ENCODE measurements at regions not wholly inside any gene's neighbourhood (a gene's known extent, or its start where the extent isn't known, plus 50 kb on each side); places are given as distances from the start of the nearest gene placed in this dataset.

DNA sequence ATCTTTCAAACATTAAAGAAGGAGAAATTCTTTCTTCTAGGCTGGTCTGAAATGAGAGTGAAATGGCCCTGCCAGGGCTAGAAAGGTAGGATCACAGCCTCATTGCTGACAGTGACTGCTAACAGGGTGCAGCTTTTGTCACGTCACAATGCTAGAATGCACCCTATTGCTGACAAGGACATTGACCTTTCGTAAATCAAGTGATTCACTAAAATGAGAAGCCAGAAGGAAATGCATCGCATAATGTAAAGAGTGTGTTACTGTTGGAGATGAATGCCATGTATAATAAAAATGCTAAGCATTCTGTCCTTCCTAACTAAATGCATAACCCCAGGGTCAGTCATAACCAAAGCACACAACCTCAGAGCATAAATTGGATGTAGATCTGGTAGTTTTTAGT is 732.9 kb downstream of the TDRD15 start:
- Histone ChIP-seq H3K9ac (ENCODE audit: insufficient read length, low read depth) (no peak overlapping the region), H3K27me3 (ENCODE audit: insufficient read depth, insufficient read length) (no peaks in the 10 kb centered on the region), H3K4me1 (ENCODE audit: insufficient read depth, insufficient read length) (no peaks in the 10 kb centered on the region), H3K9me3 (ENCODE audit: insufficient read depth, low read length) (no peaks in the 10 kb centered on the region), H3K36me3 (ENCODE audit: insufficient read depth, insufficient read length, low read length) (no peaks in the 10 kb centered on the region), H3K4me3 (ENCODE audit: insufficient read length, low read depth) (no peak overlapping the region)
- no peak for DNase-seq (ENCODE audit: low read depth, low spot score)
- TF ChIP-seq SUZ12 (IDR thresholded peaks at IDR 0.05; ENCODE audit: extremely low read depth, insufficient read depth, insufficient read length): no peak
- no peak for TF ChIP-seq YY1 (IDR thresholded peaks at IDR 0.05; ENCODE audit: insufficient read depth, insufficient read length)
- no peak for TF ChIP-seq ZNF274 (IDR thresholded peaks at IDR 0.05; ENCODE audit: low read depth, low read length)

DNA sequence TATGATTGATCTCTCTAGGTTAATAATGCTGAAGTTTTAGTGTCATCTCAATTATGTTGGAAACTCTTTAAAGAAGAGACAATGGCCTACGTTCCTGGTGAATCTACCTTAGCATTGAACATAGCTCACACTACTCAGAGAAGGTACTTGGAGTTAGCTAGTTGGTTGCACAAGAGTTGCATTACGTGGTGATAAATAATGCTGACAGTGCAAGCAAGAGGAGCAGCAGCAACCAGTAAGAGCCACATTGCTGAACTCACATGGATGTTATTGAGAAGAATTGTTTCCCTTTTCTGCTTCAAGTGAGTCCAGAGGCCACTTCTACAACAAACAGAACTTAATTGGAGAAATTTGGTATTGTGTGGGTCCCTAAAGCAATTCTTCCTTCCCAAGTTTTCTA is 737.1 kb downstream of the TDRD15 start:
- H3K27me3 ChIP-seq (ENCODE audit: insufficient read depth, insufficient read length): no peaks in the 10 kb centered on the region
- no peak overlapping the region for H3K9ac ChIP-seq (ENCODE audit: insufficient read length, low read depth)
- DNase-seq (ENCODE audit: low read depth, low spot score): no peak
- no peak overlapping the region for H3K4me3 ChIP-seq (ENCODE audit: insufficient read length, low read depth)
- no peaks in the 10 kb centered on the region for H3K9me3 ChIP-seq (ENCODE audit: insufficient read depth, low read length)
- no peaks in the 10 kb centered on the region for H3K4me1 ChIP-seq (ENCODE audit: insufficient read depth, insufficient read length)
- no peaks in the 10 kb centered on the region for H3K36me3 ChIP-seq (ENCODE audit: insufficient read depth, insufficient read length, low read length)
- no peak for TF ChIP-seq ZNF274 (IDR thresholded peaks at IDR 0.05; ENCODE audit: low read depth, low read length)
- TF ChIP-seq YY1 (IDR thresholded peaks at IDR 0.05; ENCODE audit: insufficient read depth, insufficient read length): no peak
- no peak for TF ChIP-seq SUZ12 (IDR thresholded peaks at IDR 0.05; ENCODE audit: extremely low read depth, insufficient read depth, insufficient read length)

DNA sequence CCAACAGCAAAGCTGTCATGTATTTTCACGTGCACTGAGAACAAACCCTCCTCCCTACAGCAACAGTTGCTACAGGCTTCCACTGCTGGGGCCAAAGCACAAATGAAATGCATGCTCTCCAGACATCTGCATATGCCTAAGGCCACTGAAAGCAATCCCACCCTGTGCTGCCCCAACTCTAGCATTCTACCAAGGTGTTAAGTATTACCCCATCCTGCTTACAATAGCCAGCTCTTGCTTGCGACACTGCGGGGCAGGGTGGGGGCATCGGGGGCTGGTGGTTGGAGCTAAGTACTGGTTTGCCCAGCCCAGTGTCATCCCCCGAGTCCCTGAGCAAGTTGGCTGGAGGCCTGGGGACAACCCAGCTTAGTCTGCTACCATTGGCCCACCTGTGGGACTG is 742.5 kb downstream of the TDRD15 start:
- Histone ChIP-seq H3K27me3 (ENCODE audit: insufficient read depth, insufficient read length) (no peaks in the 10 kb centered on the region), H3K9me3 (ENCODE audit: insufficient read depth, low read length) (no peaks in the 10 kb centered on the region), H3K4me3 (ENCODE audit: insufficient read length, low read depth) (no peak overlapping the region), H3K36me3 (ENCODE audit: insufficient read depth, insufficient read length, low read length) (no peaks in the 10 kb centered on the region), H3K4me1 (ENCODE audit: insufficient read depth, insufficient read length) (no peaks in the 10 kb centered on the region), H3K9ac (ENCODE audit: insufficient read length, low read depth) (no peak overlapping the region)
- DNase-seq (ENCODE audit: low read depth, low spot score): peak; percentile 23
- TF ChIP-seq SUZ12 (IDR thresholded peaks at IDR 0.05; ENCODE audit: extremely low read depth, insufficient read depth, insufficient read length) (no peak), YY1 (IDR thresholded peaks at IDR 0.05; ENCODE audit: insufficient read depth, insufficient read length) (no peak), ZNF274 (IDR thresholded peaks at IDR 0.05; ENCODE audit: low read depth, low read length) (no peak)

DNA sequence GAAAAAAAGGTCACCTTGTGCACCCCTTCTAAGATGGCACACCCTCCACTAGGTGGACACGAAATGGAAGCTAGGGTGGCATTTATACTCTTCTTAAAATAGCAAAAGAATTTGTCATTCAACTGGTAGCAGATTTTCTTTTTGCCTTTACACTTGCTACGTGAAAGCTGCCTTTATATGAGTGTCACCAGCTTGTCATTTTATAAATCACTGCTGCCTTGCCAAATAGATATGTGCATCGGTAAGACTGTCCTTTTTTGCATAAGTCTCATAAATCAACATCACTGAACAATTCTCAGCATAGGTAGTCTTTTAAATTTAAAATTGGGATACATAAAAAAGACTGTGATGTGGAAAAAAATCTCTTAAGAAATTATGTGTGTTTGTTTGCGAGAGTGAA is 764.1 kb downstream of the TDRD15 start:
- H3K9me3 ChIP-seq (ENCODE audit: insufficient read depth, low read length): no peaks in the 10 kb centered on the region
- no peaks in the 10 kb centered on the region for H3K36me3 ChIP-seq (ENCODE audit: insufficient read depth, insufficient read length, low read length)
- TF ChIP-seq YY1 (IDR thresholded peaks at IDR 0.05; ENCODE audit: insufficient read depth, insufficient read length) (no peak), SUZ12 (IDR thresholded peaks at IDR 0.05; ENCODE audit: extremely low read depth, insufficient read depth, insufficient read length) (no peak), ZNF274 (IDR thresholded peaks at IDR 0.05; ENCODE audit: low read depth, low read length) (no peak)
- no peak overlapping the region for H3K9ac ChIP-seq (ENCODE audit: insufficient read length, low read depth)
- no peak for DNase-seq (ENCODE audit: low read depth, low spot score)
- H3K4me1 ChIP-seq (ENCODE audit: insufficient read depth, insufficient read length): no peaks in the 10 kb centered on the region
- no peak overlapping the region for H3K4me3 ChIP-seq (ENCODE audit: insufficient read length, low read depth)
- no peaks in the 10 kb centered on the region for H3K27me3 ChIP-seq (ENCODE audit: insufficient read depth, insufficient read length)

DNA sequence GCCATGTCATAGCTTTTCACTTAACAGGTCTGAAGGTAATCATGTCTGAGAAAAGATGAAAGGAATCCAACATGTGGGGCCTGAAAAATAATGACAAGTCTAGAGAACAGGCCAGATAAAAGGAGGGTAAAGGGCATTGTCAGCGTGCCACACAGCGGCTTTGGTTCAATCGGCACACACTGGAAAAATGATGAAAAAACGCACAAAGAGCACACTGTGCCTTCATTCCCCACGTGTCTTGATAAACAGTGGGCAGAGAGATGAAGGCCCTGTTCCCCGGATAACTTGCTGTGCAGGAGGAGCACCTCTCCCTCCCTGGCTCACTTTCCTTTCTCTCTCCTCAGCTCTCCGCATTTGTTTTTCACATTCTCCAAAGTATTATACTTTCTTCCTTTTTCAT is 766.3 kb downstream of the TDRD15 start:
- no peak for DNase-seq (ENCODE audit: low read depth, low spot score)
- no peak overlapping the region for H3K9ac ChIP-seq (ENCODE audit: insufficient read length, low read depth)
- no peaks in the 10 kb centered on the region for H3K4me1 ChIP-seq (ENCODE audit: insufficient read depth, insufficient read length)
- no peaks in the 10 kb centered on the region for H3K36me3 ChIP-seq (ENCODE audit: insufficient read depth, insufficient read length, low read length)
- TF ChIP-seq ZNF274 (IDR thresholded peaks at IDR 0.05; ENCODE audit: low read depth, low read length) (no peak), SUZ12 (IDR thresholded peaks at IDR 0.05; ENCODE audit: extremely low read depth, insufficient read depth, insufficient read length) (no peak), YY1 (IDR thresholded peaks at IDR 0.05; ENCODE audit: insufficient read depth, insufficient read length) (no peak)
- H3K27me3 ChIP-seq (ENCODE audit: insufficient read depth, insufficient read length): no peaks in the 10 kb centered on the region
- H3K4me3 ChIP-seq (ENCODE audit: insufficient read length, low read depth): no peak overlapping the region
- no peaks in the 10 kb centered on the region for H3K9me3 ChIP-seq (ENCODE audit: insufficient read depth, low read length)

DNA sequence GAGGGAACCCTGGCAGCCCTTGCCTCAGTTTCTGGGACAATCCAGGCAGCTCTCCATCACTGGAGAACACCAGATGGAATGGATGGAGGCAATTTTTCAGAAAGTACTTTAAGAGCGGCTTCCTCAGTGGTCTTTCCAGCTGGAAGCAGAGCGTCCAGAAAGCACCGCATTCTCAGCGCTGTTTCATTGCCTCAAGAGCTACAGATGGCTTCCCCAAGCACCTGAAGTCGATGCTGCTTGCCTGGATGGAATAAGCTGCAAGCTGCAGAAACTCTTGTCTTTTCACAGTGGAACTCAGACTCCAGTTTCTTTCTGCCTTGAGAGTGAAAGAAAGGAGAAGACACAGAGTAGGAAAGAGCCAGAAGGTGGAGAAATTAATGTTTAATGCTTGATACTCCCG is 766.9 kb downstream of the TDRD15 start:
- no peak for TF ChIP-seq YY1 (IDR thresholded peaks at IDR 0.05; ENCODE audit: insufficient read depth, insufficient read length)
- no peak for TF ChIP-seq ZNF274 (IDR thresholded peaks at IDR 0.05; ENCODE audit: low read depth, low read length)
- TF ChIP-seq SUZ12 (IDR thresholded peaks at IDR 0.05; ENCODE audit: extremely low read depth, insufficient read depth, insufficient read length): no peak
- no peak overlapping the region for H3K9ac ChIP-seq (ENCODE audit: insufficient read length, low read depth)
- no peak for DNase-seq (ENCODE audit: low read depth, low spot score)
- no peaks in the 10 kb centered on the region for H3K9me3 ChIP-seq (ENCODE audit: insufficient read depth, low read length)
- H3K36me3 ChIP-seq (ENCODE audit: insufficient read depth, insufficient read length, low read length): no peaks in the 10 kb centered on the region
- no peak overlapping the region for H3K4me3 ChIP-seq (ENCODE audit: insufficient read length, low read depth)
- H3K4me1 ChIP-seq (ENCODE audit: insufficient read depth, insufficient read length): no peaks in the 10 kb centered on the region
- H3K27me3 ChIP-seq (ENCODE audit: insufficient read depth, insufficient read length): no peaks in the 10 kb centered on the region

DNA sequence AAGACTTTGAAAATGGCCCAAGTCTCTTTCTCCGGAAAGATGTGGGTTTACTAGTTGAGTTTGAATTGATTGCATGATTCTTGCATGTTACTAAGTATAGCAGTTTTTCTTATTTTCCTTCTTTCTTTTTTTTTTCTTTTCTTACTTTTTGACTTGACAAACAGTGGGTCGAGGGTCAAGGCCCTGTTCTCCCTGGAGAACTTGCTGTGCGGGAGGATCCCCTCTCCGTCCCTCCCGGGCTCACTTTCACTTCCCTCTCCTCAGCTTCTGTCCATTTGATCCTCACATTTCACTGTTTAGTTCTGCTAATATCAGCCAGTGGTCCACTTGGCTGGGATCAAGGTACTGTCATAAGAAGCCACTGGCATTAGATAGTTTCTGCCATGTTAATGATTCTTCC is 767.4 kb downstream of the TDRD15 start:
- no peaks in the 10 kb centered on the region for H3K27me3 ChIP-seq (ENCODE audit: insufficient read depth, insufficient read length)
- no peaks in the 10 kb centered on the region for H3K36me3 ChIP-seq (ENCODE audit: insufficient read depth, insufficient read length, low read length)
- no peaks in the 10 kb centered on the region for H3K4me1 ChIP-seq (ENCODE audit: insufficient read depth, insufficient read length)
- no peak for DNase-seq (ENCODE audit: low read depth, low spot score)
- TF ChIP-seq YY1 (IDR thresholded peaks at IDR 0.05; ENCODE audit: insufficient read depth, insufficient read length) (no peak), ZNF274 (IDR thresholded peaks at IDR 0.05; ENCODE audit: low read depth, low read length) (no peak), SUZ12 (IDR thresholded peaks at IDR 0.05; ENCODE audit: extremely low read depth, insufficient read depth, insufficient read length) (no peak)
- H3K4me3 ChIP-seq (ENCODE audit: insufficient read length, low read depth): no peak overlapping the region
- H3K9ac ChIP-seq (ENCODE audit: insufficient read length, low read depth): no peak overlapping the region
- no peaks in the 10 kb centered on the region for H3K9me3 ChIP-seq (ENCODE audit: insufficient read depth, low read length)

DNA sequence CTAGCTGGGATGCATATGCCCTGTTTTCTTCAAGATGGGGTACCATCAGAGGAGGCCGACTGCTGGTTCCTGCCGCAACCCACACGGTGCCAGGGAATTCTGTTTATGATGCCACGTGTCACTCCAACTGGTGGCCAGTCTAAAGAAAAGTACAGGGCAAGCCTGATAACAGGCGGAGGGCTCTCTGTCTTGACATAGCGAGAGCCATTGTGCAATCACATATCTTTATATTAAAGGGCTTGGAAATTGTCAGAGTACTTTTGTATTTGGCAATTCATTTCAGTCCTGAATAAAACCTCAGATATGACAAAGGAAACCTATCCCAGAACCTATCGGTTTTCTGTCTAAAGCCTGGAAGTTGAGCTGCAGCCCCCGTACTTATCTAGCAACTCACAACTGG is 768.4 kb downstream of the TDRD15 start:
- Histone ChIP-seq H3K4me3 (ENCODE audit: insufficient read length, low read depth) (no peak overlapping the region), H3K9ac (ENCODE audit: insufficient read length, low read depth) (no peak overlapping the region), H3K9me3 (ENCODE audit: insufficient read depth, low read length) (no peaks in the 10 kb centered on the region), H3K4me1 (ENCODE audit: insufficient read depth, insufficient read length) (no peaks in the 10 kb centered on the region), H3K27me3 (ENCODE audit: insufficient read depth, insufficient read length) (no peaks in the 10 kb centered on the region), H3K36me3 (ENCODE audit: insufficient read depth, insufficient read length, low read length) (no peaks in the 10 kb centered on the region)
- no peak for TF ChIP-seq SUZ12 (IDR thresholded peaks at IDR 0.05; ENCODE audit: extremely low read depth, insufficient read depth, insufficient read length)
- no peak for TF ChIP-seq ZNF274 (IDR thresholded peaks at IDR 0.05; ENCODE audit: low read depth, low read length)
- TF ChIP-seq YY1 (IDR thresholded peaks at IDR 0.05; ENCODE audit: insufficient read depth, insufficient read length): no peak
- DNase-seq (ENCODE audit: low read depth, low spot score): no peak
